OCI-LY7 (cell line): ENCODE measurements at regions not wholly inside any gene's neighbourhood (a gene's known extent, or its start where the extent isn't known, plus 50 kb on each side); places are given as distances from the start of the nearest gene placed in this dataset.
"Not testable (repeated sequence)": the region's sequence is repeated elsewhere in the genome, so short reads cannot be mapped to it uniquely, and the experiment has no call there.

ENCODE experiments used
- BruUV-seq: library from RNA; stranded (reverse); fragments of 400-500 nt; replicated peaks from 2 replicates; lab custom pipeline; 2021; lab: Mats Ljungman, UMichigan
- CTCF ChIA-PET: fragments of 300-600 bp; sonication (Branson Sonifier 250); formaldehyde crosslinking; loops from one replicate; lab custom pipeline; 2022; ENCODE audit warnings: antibody characterized with exemption; ENCODE audit not compliant: unreplicated experiment; lab: Charles Lee
- POLR2A ChIA-PET: fragments of 300-600 bp; sonication (Branson Sonifier 250); formaldehyde crosslinking; loops from one replicate; lab custom pipeline; 2022; ENCODE audit warnings: antibody characterized with exemption; lab: Charles Lee
- DNase-seq: peaks from one replicate; pipeline ENCODE4 v3.0.0-alpha.2; 2015; ENCODE audit warnings: low spot score
- H2AFZ ChIP-seq: fragments of 200-600 bp; sonication (generic), shearing (Covaris generic); 2 replicates; pipeline ENCODE4 v1.6.1; 2014; ENCODE audit warnings: mild to moderate bottlenecking, antibody characterized with exemption, low read length, moderate library complexity
- H3K27ac ChIP-seq: fragments of 200-600 bp; sonication (generic); 2 replicates; pipeline ENCODE4 v1.5.1; 2014; ENCODE audit warnings: mixed run types, low read depth, mild to moderate bottlenecking, moderate library complexity, low read length, inconsistent platforms; ENCODE audit not compliant: poor library complexity, severe bottlenecking
- H3K36me3 ChIP-seq: fragments of 200-600 bp; sonication (generic); 2 replicates; pipeline ENCODE4 v1.6.1; 2014; ENCODE audit warnings: mild to moderate bottlenecking, antibody characterized with exemption, low read length, moderate library complexity, mixed read lengths; ENCODE audit not compliant: insufficient read depth
- H3K4me1 ChIP-seq: fragments of 200-600 bp; sonication (generic); 2 replicates; pipeline ENCODE4 v1.5.1; 2014; ENCODE audit warnings: mild to moderate bottlenecking, low read length; ENCODE audit not compliant: insufficient read depth, poor library complexity, severe bottlenecking
- H3K4me2 ChIP-seq: fragments of 200-600 bp; sonication (generic); 2 replicates; pipeline ENCODE4 v1.6.1; 2014; ENCODE audit warnings: mild to moderate bottlenecking, low read length
- H3K4me3 ChIP-seq: fragments of 200-600 bp; sonication (generic); 2 replicates; pipeline ENCODE4 v1.5.1; 2014; ENCODE audit warnings: mild to moderate bottlenecking, low read depth, low read length; ENCODE audit not compliant: poor library complexity, severe bottlenecking
- H3K79me2 ChIP-seq: fragments of 200-600 bp; sonication (generic); 2 replicates; pipeline ENCODE4 v1.6.1; 2016; ENCODE audit warnings: low read depth, mild to moderate bottlenecking, low read length, moderate library complexity, mixed read lengths; ENCODE audit not compliant: insufficient read depth
- H3K9me2 ChIP-seq: fragments of 200-600 bp; sonication (generic); 2 replicates; pipeline ENCODE4 v1.6.1; 2016; ENCODE audit warnings: mild to moderate bottlenecking, low read length, mixed read lengths; ENCODE audit not compliant: insufficient read depth
- H3K9me3 ChIP-seq: fragments of 200-600 bp; sonication (generic); 2 replicates; pipeline ENCODE4 v1.6.1; 2014; ENCODE audit warnings: mild to moderate bottlenecking, mixed run types, low read length, mixed read lengths
- H4K20me1 ChIP-seq: fragments of 200-600 bp; sonication (generic); 2 replicates; pipeline ENCODE4 v1.6.1; 2014; ENCODE audit warnings: mild to moderate bottlenecking, antibody characterized with exemption, low read length, moderate library complexity, mixed read lengths; ENCODE audit not compliant: insufficient read depth
- CTCF ChIP-seq: fragments of 200-600 bp; sonication (generic); conservative IDR thresholded peaks from 2 replicates; pipeline ENCODE4 v1.5.1; 2014; ENCODE audit warnings: mild to moderate bottlenecking, antibody characterized with exemption, low read length, moderate library complexity, mixed read lengths
- EZH2phosphoT487 ChIP-seq: fragments of 200-600 bp; sonication (generic); IDR thresholded peaks from 2 replicates; pipeline ENCODE4 v1.6.1; 2018; ENCODE audit warnings: low read depth, borderline replicate concordance, mild to moderate bottlenecking, mixed run types, antibody characterized with exemption, low read length, moderate library complexity, mixed read lengths
- intact Hi-C: fragments of 100-400 bp; cut with micrococcal nuclease; formaldehyde crosslinking; loops from one replicate; pipeline ENCODE4 v1.10.0; 2022; ENCODE audit not compliant: unreplicated experiment

GRCh38 chr4:103402198-103402597 is 204.1 kb upstream of the CENPE start:
- intact Hi-C loops: no loop called here
- Histone ChIP-seq H4K20me1 (no peaks in the 10 kb centered on the region), H2AFZ (no peak overlapping the region), H3K27ac (no peak overlapping the region), H3K4me3 (no peak overlapping the region), H3K4me1 (no peaks in the 10 kb centered on the region), H3K36me3 (no peaks in the 10 kb centered on the region), H3K9me3 (no peaks in the 10 kb centered on the region), H3K79me2 (no peaks in the 10 kb centered on the region), H3K9me2 (no peaks in the 10 kb centered on the region), H3K4me2 (no peak overlapping the region)
- CTCF ChIA-PET: no interaction called here
- POLR2A ChIA-PET: no interaction called here
- DNase-seq: no peak
- TF ChIP-seq CTCF: no peak
- TF ChIP-seq EZH2phosphoT487: no peak
- no TSS peak for BruUV-seq

GRCh38 chr4:103400405-103400804 is 202.3 kb upstream of the CENPE start:
- no TSS peak for BruUV-seq
- ChIA-PET CTCF (no interaction called here), POLR2A (interaction anchor here (0.5 to 0.6 kb wide), 2 partner anchors 64 to 304 kb away, joined by 3 read pairs; no protein-coding TSS in a partner anchor)
- Histone ChIP-seq H3K36me3 (no peaks in the 10 kb centered on the region), H2AFZ (no peak overlapping the region), H3K9me2 (no peaks in the 10 kb centered on the region), H4K20me1 (no peaks in the 10 kb centered on the region), H3K4me3 (no peak overlapping the region), H3K27ac (no peak overlapping the region), H3K79me2 (no peaks in the 10 kb centered on the region), H3K9me3 (no peaks in the 10 kb centered on the region), H3K4me2 (no peak overlapping the region), H3K4me1 (no peaks in the 10 kb centered on the region)
- intact Hi-C loops: no loop called here
- no peak for DNase-seq
- TF ChIP-seq CTCF (no peak), EZH2phosphoT487 (no peak)

- TF ChIP-seq CTCF (no peak), EZH2phosphoT487 (no peak)
- CTCF ChIA-PET: no interaction called here
- Histone ChIP-seq H3K4me1 (no peaks in the 10 kb centered on the region), H4K20me1 (no peaks in the 10 kb centered on the region), H3K4me2 (no peak overlapping the region), H3K4me3 (no peak overlapping the region), H3K9me3 (no peaks in the 10 kb centered on the region), H3K27ac (no peak overlapping the region), H2AFZ (no peak overlapping the region), H3K36me3 (no peaks in the 10 kb centered on the region), H3K79me2 (no peaks in the 10 kb centered on the region), H3K9me2 (no peaks in the 10 kb centered on the region)
- POLR2A ChIA-PET: interaction anchor here (0.7 kb wide), 3 partner anchors 301 to 1734 kb away, joined by 3 read pairs; no protein-coding TSS in a partner anchor
- intact Hi-C loops: no loop called here
- no TSS peak for BruUV-seq
- DNase-seq: no peak
Observed at GRCh38 chr4:103397541-103397940, 199.4 kb upstream of the CENPE start.

- CTCF ChIA-PET: not testable (repeated sequence)
Observed at GRCh38 chr4:103387508-103388011, 189.4 kb upstream of the CENPE start.

More at GRCh38 chr4:103387508-103388011, 189.4 kb upstream of the CENPE start:
- DNase-seq, H3K4me2 ChIP-seq, H3K4me3 ChIP-seq, H3K79me2 ChIP-seq, H3K4me1 ChIP-seq, BruUV-seq, H3K9me3 ChIP-seq, H3K27ac ChIP-seq, intact Hi-C loops, H4K20me1 ChIP-seq, H2AFZ ChIP-seq, H3K9me2 ChIP-seq, H3K36me3 ChIP-seq: not testable (repeated sequence)
- POLR2A ChIA-PET: interaction anchor here (0.8 kb wide), 1 partner anchor 11 kb away, joined by 3 read pairs; no protein-coding TSS in a partner anchor
